SU-DHL-6 (cell line): ENCODE measurements at regions not wholly inside any gene's neighbourhood (a gene's known extent, or its start where the extent isn't known, plus 50 kb on each side); places are given as distances from the start of the nearest gene placed in this dataset.

Experiments
- H2AFZ ChIP-seq: fragments of 200-600 bp; sonication (generic); 2 replicates; pipeline ENCODE4 v1.6.1; 2014; ENCODE audit warnings: low read depth, mild to moderate bottlenecking, moderate library complexity, mixed read lengths, antibody characterized with exemption, low read length; ENCODE audit not compliant: severe bottlenecking
- H3F3A ChIP-seq: fragments of 200-600 bp; shearing (Covaris generic); 2 replicates; pipeline ENCODE4 v1.6.0; 2016; ENCODE audit warnings: antibody characterized with exemption, mild to moderate bottlenecking; ENCODE audit not compliant: insufficient read depth
- H3K27ac ChIP-seq: fragments of 200-600 bp; sonication (generic); 2 replicates; pipeline ENCODE4 v1.5.1; 2016; ENCODE audit warnings: low read depth, mild to moderate bottlenecking, low read length, moderate library complexity, mixed read lengths
- H3K27me3 ChIP-seq: fragments of 200-600 bp; sonication (generic), shearing (Covaris generic); 2 replicates; pipeline ENCODE4 v1.6.0; 2014; ENCODE audit warnings: mild to moderate bottlenecking, low read length
- H3K36me3 ChIP-seq: fragments of 200-600 bp; sonication (generic); 2 replicates; pipeline ENCODE4 v1.6.1; 2014; ENCODE audit warnings: mild to moderate bottlenecking, low read length, mixed read lengths
- H3K4me2 ChIP-seq: fragments of 300-600, 200-600 bp; shearing (Covaris generic), sonication (generic); 2 replicates; pipeline ENCODE4 v1.6.0; 2014; ENCODE audit warnings: low read length, low read depth, mild to moderate bottlenecking; ENCODE audit not compliant: poor library complexity, severe bottlenecking
- H3K4me3 ChIP-seq: fragments of 200-600 bp; sonication (generic); 2 replicates; pipeline ENCODE4 v1.5.1; 2014; ENCODE audit warnings: antibody characterized with exemption, low read length, mild to moderate bottlenecking, mixed read lengths; ENCODE audit not compliant: insufficient read depth, poor library complexity, severe bottlenecking
- H3K79me2 ChIP-seq: fragments of 200-600 bp; sonication (generic); 2 replicates; pipeline ENCODE4 v1.6.1; 2014; ENCODE audit warnings: mild to moderate bottlenecking, low read length, moderate library complexity; ENCODE audit not compliant: insufficient read depth
- H3K9ac ChIP-seq: fragments of 200-600 bp; sonication (generic); 2 replicates; pipeline ENCODE4 v1.7.0; 2014; ENCODE audit warnings: mild to moderate bottlenecking, low read length
- H3K9me2 ChIP-seq: fragments of 200-600 bp; sonication (generic); replicated peaks from 2 replicates; pipeline ENCODE4 v1.6.1; 2014; ENCODE audit warnings: low read length; ENCODE audit not compliant: insufficient read depth
- H3K9me3 ChIP-seq: fragments of 200-600 bp; sonication (generic); 2 replicates; pipeline ENCODE4 v1.6.1; 2014; ENCODE audit warnings: low read length, mixed read lengths; ENCODE audit not compliant: insufficient read depth
- H4K20me1 ChIP-seq: fragments of 200-600 bp; sonication (generic); 2 replicates; pipeline ENCODE4 v1.6.1; 2014; ENCODE audit warnings: low read depth, mild to moderate bottlenecking, antibody characterized with exemption, low read length, moderate library complexity, mixed read lengths
- CTCF ChIP-seq: fragments of 200-600 bp; sonication (generic); IDR thresholded peaks from one replicate; pipeline ENCODE4 v1.5.1; 2017; ENCODE audit warnings: antibody characterized with exemption, mild to moderate bottlenecking, low read length, moderate library complexity; ENCODE audit not compliant: insufficient read depth, poor library complexity, severe bottlenecking
- EZH2phosphoT487 ChIP-seq: fragments of 200-600 bp; sonication (generic), shearing (Covaris generic); conservative IDR thresholded peaks from 2 replicates; pipeline ENCODE4 v1.6.1; 2018; ENCODE audit warnings: mild to moderate bottlenecking, antibody characterized with exemption, low read length, moderate library complexity, mixed read lengths

GRCh38 chr9:87233899-87234455, 263.7 kb upstream of the DAPK1 start:
- TF ChIP-seq CTCF (no peak), EZH2phosphoT487 (no peak)
- no peaks in the 10 kb centered on the region for H3F3A ChIP-seq
- no peaks in the 10 kb centered on the region for H3K36me3 ChIP-seq
- H3K27me3 ChIP-seq = no peaks in the 10 kb centered on the region
- H3K9ac ChIP-seq = no peak overlapping the region
- no peak overlapping the region for H3K4me3 ChIP-seq
- H3K4me2 ChIP-seq = no peak overlapping the region
- no peaks in the 10 kb centered on the region for H4K20me1 ChIP-seq
- no peak overlapping the region for H2AFZ ChIP-seq
- H3K9me2 ChIP-seq = no peaks in the 10 kb centered on the region
- no peaks in the 10 kb centered on the region for H3K79me2 ChIP-seq
- no peaks in the 10 kb centered on the region for H3K9me3 ChIP-seq
- no peak overlapping the region for H3K27ac ChIP-seq

DNA sequence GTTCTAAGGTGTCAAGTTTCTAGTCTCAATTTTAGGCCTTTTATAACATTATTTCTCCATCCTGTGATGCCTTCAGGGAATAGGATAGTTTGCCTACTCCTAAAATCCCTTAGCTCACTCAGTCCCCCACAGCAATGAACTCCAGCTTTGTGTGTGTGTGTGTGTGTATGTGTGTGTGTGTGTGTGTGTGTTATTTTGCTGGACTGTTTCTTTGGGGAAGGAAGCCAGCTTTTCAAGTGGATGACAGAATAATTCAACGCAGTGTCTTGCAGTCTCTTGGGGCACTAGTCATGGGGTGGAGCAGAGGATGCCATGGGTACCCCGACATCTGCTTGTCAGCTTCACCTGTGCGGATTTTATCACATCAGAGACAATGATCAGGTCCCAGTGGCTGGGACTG, 262.8 kb upstream of the DAPK1 start:
- H3K4me2 ChIP-seq = no peak overlapping the region
- no peak overlapping the region for H2AFZ ChIP-seq
- no peaks in the 10 kb centered on the region for H3K9me2 ChIP-seq
- H3F3A ChIP-seq = no peaks in the 10 kb centered on the region
- H3K9ac ChIP-seq = no peak overlapping the region
- H3K27ac ChIP-seq = no peak overlapping the region
- H3K4me3 ChIP-seq = no peak overlapping the region
- no peaks in the 10 kb centered on the region for H3K79me2 ChIP-seq
- no peaks in the 10 kb centered on the region for H3K36me3 ChIP-seq
- no peaks in the 10 kb centered on the region for H3K27me3 ChIP-seq
- no peaks in the 10 kb centered on the region for H4K20me1 ChIP-seq
- TF ChIP-seq EZH2phosphoT487 (no peak), CTCF (no peak)
- H3K9me3 ChIP-seq = no peaks in the 10 kb centered on the region

DNA sequence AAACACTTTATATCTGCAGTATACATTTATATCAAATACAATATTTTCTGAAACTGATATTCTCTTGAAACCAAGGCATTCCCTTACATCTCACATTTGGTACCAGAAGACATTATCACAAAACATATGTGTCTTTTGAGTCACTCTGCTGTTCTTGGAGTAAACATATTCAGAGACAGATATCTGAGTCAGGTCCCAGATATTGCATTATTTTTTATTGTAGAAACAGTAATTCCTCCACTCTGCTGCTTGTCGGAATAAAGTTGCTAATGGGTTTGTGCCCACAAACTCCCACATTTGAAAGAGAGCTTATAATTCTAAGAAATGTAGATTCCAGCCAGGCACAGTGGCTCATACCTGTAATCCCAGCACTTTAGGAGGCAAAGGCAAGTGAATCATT, 261.1 kb upstream of the DAPK1 start:
- no peak overlapping the region for H3K9ac ChIP-seq
- no peaks in the 10 kb centered on the region for H3K79me2 ChIP-seq
- no peaks in the 10 kb centered on the region for H3K9me2 ChIP-seq
- H3K4me2 ChIP-seq = no peak overlapping the region
- H3K36me3 ChIP-seq = no peaks in the 10 kb centered on the region
- no peaks in the 10 kb centered on the region for H4K20me1 ChIP-seq
- no peak overlapping the region for H2AFZ ChIP-seq
- no peaks in the 10 kb centered on the region for H3K27me3 ChIP-seq
- TF ChIP-seq CTCF (no peak), EZH2phosphoT487 (no peak)
- H3K4me3 ChIP-seq = no peak overlapping the region
- no peaks in the 10 kb centered on the region for H3K9me3 ChIP-seq
- H3F3A ChIP-seq = no peaks in the 10 kb centered on the region
- H3K27ac ChIP-seq = no peak overlapping the region
